GM21529 (cell line): ENCODE measurements at regions not wholly inside any gene's neighbourhood (a gene's known extent, or its start where the extent isn't known, plus 50 kb on each side); places are given as distances from the start of the nearest gene placed in this dataset.

Source experiments
- ATAC-seq: cut with Tn5 transposase; IDR thresholded peaks from one replicate; pipeline ENCODE4 v1.9.1; 2021; ENCODE audit not compliant: unreplicated experiment

DNA sequence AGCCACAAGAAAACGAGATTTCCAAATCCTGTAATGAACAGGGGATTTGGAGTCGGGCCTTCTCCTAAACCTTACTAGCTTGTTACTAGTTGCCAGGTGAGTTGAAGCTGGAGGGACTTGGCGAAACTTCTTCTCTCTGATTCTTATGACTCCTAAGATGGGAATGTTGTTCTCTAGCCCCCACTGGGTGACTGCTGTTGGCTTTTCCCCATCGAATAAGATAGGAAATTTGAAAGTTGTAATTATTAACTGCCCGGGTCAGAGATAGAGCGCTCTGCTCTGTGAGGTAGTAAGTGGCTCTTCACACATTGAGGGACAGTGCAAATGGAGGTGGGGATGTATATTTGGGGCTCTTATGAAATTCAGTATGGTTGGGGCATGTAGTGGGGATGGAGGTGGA lies 111.2 kb upstream of the MBNL2 start:
- no peak for ATAC-seq

- no peak for ATAC-seq
Observed at GRCh38 chr13:97111756-97112155, 110.4 kb upstream of the MBNL2 start.

GRCh38 chr13:97112446-97113152 lies 109.5 kb upstream of the MBNL2 start:
- ATAC-seq = no peak

GRCh38 chr13:97113231-97114001 lies 108.7 kb upstream of the MBNL2 start:
- no peak for ATAC-seq

DNA sequence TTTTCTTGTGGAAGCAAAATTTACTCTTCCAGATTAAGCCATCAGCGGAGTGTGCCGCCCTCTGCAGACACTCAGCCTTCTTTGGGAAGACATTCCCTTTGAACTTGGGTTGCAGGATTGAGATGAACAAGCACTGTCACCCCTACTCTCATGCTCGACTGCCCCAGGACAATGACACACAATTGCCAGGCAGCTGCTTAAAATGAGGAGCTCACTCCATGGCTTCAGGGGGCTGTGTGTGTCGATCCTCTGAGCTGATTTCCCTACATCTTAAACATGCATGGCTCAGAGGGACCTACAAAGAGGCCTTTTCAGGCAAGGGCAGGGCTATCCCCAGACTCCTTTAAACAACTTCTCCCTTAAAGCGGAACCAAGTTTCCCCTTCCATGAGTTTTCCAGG lies 107.5 kb upstream of the MBNL2 start:
- ATAC-seq = no peak

DNA sequence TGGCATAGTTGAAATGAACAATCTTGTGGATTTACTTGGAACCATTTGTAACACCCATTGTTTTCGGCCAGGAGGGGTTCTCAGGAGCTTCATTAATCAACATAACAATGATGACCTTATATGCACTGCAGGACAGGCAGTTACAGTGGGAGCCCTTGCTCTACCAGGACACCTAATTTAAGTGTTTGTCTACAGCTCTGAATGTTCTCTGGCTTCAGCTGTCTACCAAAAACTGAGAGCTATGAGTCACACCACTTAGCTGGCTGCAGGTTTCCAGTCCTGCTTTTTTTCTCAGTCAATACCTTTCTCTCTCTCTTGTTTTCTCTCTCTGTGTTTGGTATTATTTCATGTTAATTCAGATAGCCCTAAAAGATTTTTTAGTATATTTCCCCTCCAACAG lies 105.4 kb upstream of the MBNL2 start:
- peak; percentile 84 for ATAC-seq

GRCh38 chr13:97117388-97117910 lies 104.7 kb upstream of the MBNL2 start:
- ATAC-seq = no peak

GRCh38 chr13:97119943-97120342 lies 102.2 kb upstream of the MBNL2 start:
- ATAC-seq = no peak

DNA sequence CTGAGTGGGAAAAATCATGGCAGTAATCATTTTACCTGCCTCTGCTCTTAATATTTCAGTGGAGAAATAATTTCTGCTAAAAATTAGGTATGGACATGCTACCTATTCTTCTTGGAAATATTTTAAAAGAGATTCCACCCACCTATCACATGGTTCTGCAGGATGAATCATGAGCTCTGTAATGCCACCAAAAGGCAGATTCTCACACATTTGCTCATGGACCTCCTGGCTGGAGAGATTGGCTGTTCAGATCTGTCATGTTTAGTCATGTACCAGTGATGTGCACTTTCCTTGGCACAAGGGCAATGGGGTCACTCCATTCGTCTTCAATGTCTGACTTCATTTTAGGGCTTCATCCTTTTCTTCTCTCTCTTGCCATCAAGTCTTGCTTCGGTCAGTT lies 101.8 kb upstream of the MBNL2 start:
- no peak for ATAC-seq

DNA sequence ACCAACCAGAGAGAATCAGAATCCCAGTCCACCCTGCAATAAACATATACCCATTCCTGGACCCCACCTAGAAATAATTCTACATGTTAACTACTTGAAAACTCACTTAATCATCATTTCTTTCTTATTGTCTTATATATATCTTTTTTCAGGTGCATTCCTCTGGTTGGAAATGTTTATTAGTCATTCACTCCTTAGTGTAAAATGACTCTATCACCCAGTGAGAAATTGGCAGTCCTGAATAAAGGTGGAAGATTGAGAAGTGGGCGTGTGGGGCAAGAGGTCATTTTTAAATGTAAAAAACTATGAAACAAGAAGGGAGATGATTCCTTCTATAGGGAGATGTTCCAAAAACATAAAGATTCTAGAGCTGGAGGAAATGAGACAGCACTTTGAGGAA lies 101.2 kb upstream of the MBNL2 start:
- ATAC-seq = no peak

DNA sequence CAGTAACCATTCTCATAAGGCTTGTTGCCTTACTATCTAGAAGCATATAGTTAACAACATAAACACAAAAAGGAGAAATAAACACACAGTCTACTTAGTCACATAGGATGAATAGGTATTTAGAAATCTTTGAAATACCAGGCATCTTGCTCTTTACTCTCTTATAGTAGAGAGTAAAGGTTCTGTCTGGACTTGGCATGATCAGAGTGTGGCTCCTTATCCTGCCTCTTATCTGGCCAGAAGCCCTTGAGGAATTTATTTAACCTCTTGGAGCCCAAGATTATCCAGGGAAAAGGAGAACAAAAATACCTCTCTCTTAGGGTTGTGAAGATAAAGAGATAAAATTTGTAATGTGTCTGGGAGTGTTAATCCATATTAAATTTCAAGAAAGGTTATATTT lies 100.2 kb upstream of the MBNL2 start:
- ATAC-seq = no peak

DNA sequence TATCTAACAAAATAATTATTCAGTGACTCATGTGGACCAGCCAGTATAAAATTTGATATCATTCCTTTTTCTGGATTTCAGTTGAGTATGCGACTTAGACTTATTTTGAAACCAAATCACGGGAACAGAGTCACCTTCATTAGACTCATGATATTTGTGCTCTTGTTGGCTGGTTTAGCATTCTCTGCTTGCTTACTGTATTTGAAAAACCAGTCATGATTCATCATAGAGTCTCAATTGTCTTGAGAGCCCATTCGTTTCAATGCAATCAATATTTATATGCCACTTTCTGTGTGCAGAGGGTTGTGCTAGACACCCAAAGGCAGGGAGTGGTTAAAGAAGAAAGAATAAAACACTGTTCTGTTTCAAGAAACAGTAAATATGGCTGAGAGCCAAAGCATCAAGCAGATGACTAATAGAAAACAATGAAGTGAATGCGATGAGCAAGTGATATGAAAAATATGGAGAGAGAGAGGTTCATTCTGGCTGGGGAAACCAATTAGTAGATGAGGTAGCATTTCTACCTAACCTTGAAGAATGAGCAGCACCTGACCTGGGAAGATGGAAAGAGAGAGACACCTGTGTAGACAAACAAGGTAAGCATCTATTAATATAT lies 99.6 kb upstream of the MBNL2 start:
- ATAC-seq = no peak

- ATAC-seq = no peak
Observed at GRCh38 chr13:97124206-97124605, 97.9 kb upstream of the MBNL2 start.

DNA sequence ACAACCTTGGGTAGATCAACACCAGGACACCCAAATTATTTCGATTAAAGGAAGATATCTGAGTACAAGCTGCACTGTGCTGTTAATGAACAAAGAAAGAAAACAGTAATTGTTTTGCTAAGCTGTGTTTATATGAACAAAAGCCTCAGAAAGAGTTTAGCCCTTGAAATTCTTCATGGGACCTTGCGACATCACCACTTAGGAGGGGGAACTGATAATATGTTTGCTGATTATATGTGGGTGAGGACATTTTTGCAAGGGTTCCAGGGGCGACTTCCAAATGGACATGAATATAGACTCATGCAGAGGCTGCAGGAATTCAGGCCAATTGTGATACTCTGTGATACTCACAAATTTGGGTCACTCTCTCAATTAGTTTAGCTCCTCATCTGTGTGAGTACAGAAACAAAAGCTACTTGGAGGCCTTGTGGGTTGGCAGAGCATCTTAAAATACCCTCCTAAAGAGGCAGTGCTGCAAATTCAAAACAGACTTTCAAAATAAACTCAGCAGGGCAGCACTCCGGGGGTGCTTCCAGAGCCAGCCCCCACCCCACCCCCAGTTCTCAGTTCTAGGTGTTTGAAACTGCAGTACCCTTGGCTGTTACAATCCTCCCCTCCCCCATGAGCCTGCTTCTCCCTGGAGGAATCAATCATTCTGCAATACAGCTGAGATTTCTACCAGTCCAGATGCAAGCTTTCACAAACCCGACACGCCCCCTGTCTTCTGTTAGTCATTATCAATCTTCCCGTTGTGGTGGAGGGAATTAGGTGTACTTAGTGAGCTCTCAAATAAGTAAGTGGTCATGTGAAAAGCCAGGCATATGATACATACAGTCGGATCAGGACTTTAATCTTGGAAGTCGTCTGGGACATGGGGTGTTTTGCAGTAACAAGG lies 97.0 kb upstream of the MBNL2 start:
- ATAC-seq = peak; percentile 41

DNA sequence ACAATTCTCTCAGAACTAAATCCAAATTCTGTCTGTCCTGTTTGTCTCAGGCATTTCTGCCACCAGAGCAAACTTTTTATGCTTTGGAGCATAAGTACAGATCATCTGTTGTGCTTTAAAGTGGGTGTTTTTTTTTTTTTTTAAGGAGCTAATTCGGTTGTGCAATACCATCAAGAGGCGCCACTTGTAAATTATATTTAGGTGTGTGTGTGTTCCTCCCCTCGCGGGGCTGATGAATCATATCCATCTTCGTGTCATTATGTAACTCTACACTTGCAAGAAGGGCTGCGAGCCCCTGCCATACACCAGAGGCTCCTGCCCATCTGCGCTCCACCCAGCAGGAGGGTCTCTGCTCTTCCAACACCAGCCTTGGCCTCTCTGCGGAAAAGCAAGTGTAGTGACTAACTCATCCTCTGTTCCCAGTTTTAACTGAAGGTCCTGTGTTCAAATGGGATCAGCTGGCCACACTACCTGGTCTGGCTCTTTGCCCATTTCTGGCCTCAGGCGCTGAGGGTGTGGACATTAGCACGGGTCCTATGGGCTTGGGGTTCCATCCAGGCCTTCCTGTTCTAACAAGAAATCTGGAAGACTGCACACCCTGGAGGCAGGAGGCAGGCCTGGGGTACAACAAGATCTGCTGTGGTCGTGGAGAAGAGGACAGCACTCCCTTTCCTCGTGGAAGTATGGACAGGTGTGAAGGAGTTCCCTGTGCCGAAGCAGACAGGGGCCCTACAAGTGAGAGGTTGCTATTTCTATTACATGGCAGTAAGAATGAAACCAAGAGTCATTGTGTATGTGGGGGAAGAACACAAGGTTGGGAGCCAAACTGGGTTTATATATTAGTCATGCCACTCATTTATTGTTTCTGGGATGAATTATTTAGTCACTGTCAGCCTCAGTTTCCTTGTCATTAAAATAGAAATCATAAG lies 96.1 kb upstream of the MBNL2 start:
- peak; percentile 92 for ATAC-seq

- no peak for ATAC-seq
Observed at GRCh38 chr13:97127842-97128241, 94.3 kb upstream of the MBNL2 start.

- ATAC-seq = no peak
Observed at GRCh38 chr13:97130190-97130589, 91.9 kb upstream of the MBNL2 start.

- no peak for ATAC-seq
Observed at GRCh38 chr13:97131447-97131846, 90.7 kb upstream of the MBNL2 start.

DNA sequence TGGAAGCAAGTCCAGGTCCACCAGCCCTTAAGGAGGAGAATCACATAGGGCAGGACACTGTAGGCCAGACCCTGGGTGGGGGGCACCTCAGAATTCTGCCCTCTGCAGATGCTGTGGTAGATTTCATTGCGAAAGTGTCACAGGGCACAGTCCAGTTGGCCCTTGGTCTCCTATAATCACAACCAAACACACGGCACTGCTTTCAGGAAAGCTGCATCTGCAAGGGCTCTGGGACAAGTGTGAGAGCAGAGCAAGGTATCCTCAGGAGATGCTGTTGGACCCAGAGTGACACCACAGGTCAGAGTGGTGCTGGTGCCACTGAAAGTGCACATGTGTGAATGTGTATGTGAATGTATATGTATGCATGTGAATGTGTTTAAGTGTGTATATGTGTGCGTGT lies 88.6 kb upstream of the MBNL2 start:
- no peak for ATAC-seq

- no peak for ATAC-seq
Observed at GRCh38 chr13:97133955-97134354, 88.2 kb upstream of the MBNL2 start.
